GM19468 (cell line): ENCODE measurements at regions not wholly inside any gene's neighbourhood (a gene's known extent, or its start where the extent isn't known, plus 50 kb on each side); places are given as distances from the start of the nearest gene placed in this dataset.
"Not testable (repeated sequence)": the region's sequence is repeated elsewhere in the genome, so short reads cannot be mapped to it uniquely, and the experiment has no call there.

Source experiments
- ATAC-seq: cut with Tn5 transposase; IDR thresholded peaks from one replicate; pipeline ENCODE4 v1.9.1; 2021; ENCODE audit warnings: mild to moderate bottlenecking, moderate library complexity, moderate number of reproducible peaks; ENCODE audit not compliant: unreplicated experiment; ENCODE audit errors: extremely low read depth

- ATAC-seq: no peak
Observed at GRCh38 chr7:120169996-120170783, 102.8 kb upstream of the KCND2 start.

DNA sequence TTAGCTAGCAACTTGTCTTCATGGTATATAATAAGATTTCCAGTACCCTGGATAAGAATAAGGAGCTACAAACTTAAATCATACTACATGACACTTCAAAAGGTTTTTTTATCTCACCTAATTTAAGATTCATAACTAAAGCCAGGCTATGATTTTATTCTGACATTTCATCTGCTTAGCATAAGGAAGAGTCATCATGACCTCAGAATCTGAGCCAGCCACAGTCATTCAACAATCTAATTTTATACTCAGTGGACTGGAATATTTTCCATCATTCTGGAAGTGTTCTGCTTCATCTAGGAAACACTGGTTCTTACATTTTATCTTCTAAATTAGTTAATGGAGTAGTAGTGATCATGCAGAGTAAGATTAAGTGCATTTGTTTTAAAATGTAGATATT is 102.1 kb upstream of the KCND2 start:
- ATAC-seq: no peak

DNA sequence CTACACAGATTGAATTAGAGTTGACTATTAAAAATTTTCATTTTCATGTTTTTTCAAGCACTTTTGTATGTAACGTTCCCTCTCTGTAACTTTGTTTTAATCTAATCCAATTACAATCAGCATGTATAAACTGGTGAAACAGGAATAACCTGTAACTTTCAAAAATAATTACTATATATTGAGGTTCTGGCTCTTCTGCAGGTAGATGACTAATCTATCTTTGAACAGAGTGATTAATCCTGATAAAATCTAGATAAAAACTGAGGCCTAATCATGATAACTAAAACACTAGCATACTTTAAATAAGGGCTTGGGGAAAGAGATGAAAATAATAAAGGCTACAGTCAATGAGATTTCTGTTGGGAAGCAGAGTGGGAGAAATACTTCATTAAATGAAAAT is 101.6 kb upstream of the KCND2 start:
- no peak for ATAC-seq

- no peak for ATAC-seq
Observed at GRCh38 chr7:120180221-120180620, 92.8 kb upstream of the KCND2 start.

DNA sequence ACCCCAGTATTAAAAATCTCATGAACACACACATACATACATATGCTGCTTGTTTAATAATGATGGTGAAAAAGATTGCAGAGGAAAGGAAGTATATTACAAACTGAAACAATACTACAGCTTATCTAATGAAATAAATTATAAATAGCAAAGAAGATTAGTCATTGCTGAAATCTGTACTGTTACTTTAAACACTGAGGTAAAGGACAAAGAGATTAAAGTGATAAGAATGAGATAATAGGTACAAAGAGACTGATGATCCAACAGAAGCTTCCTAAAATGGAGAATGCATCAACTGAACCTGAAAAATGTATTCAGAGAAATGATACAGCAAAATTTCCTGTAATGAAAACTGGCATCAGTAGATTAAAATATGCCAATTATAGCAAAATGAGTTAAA is 91.5 kb upstream of the KCND2 start:
- ATAC-seq: no peak

- ATAC-seq: no peak
Observed at GRCh38 chr7:120184866-120185265, 88.1 kb upstream of the KCND2 start.

- ATAC-seq: no peak
Observed at GRCh38 chr7:120185940-120186682, 86.9 kb upstream of the KCND2 start.

- no peak for ATAC-seq
Observed at GRCh38 chr7:120186688-120187087, 86.3 kb upstream of the KCND2 start.

GRCh38 chr7:120189623-120190022 is 83.4 kb upstream of the KCND2 start:
- no peak for ATAC-seq

- ATAC-seq: no peak
Observed at GRCh38 chr7:120190109-120190508, 82.9 kb upstream of the KCND2 start.

DNA sequence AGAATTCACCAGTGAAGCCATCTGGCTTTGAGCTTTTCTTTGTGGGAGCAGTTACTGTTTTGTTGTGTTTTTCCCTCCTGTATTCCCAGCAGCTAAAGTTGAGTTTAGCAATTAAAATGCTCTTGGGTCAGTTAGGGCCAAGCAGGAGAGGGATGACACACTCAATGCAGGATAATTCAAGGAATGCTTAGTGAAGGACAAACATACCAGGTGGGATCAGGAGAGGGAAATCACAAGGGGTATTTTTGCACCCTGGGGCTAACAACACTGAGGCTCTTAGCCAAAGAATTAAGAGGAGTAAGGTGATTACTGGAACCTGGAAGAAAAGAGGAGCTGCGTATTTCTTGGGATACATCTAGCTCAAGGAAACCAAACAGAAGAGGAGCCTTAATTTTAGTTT is 82.4 kb upstream of the KCND2 start:
- no peak for ATAC-seq

DNA sequence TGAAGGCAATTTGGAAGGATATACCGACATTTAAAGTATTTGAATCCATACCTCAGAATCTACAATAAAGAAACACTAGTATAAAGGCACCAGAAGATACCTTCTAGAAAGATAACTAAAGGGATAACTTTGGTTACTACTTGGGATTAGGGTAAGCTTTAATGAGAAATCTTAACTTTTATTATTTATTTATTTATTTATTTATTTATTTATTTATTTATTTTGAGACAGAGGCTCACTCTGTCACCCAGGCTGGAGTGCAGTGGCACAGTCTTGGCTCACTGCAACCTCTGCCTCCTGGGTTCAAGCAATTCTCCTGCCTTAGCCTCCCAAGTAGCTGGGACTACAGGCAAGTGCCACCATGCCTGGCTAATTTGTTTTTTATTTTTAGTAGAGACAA is 81.6 kb upstream of the KCND2 start:
- not testable (repeated sequence) for ATAC-seq

DNA sequence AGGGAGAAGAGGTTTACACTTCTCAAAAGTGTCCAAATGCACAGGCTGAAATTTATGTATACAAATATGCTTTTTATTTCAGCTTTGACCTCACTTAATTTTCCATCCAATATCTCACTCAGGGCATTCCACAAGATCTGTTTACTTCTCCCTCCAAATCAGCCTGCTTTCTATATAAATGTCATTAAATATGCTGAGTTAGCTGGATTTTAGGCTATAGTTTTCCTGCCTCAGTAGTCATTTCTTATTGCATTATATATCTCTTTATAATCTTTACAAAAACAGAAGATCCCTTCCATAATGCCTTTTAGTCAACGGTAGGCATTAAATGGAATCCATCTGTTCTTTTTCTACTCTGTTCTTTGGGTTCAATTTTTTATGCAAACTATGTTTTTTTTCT is 71.7 kb upstream of the KCND2 start:
- ATAC-seq: no peak

GRCh38 chr7:120205101-120205500 is 67.9 kb upstream of the KCND2 start:
- ATAC-seq: no peak

DNA sequence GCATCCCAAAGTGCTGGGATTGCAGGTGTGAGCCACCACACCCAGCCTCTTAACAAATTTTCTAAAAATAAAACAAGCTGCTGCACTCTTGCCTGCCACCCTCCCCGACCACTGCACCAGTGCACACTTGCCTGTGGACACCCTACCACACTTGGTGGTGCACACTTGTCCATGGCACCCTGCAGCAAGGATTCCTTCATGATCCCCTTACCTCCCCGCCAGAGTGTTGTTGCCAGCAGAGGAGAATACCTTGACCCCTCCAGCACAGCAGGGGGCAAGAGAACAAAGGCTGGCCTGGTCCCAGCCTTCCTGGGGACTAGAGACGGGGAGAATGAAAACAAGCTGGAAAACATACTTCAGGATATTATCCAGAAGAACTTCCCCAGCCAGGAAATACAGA is 65.9 kb upstream of the KCND2 start:
- ATAC-seq: no peak

DNA sequence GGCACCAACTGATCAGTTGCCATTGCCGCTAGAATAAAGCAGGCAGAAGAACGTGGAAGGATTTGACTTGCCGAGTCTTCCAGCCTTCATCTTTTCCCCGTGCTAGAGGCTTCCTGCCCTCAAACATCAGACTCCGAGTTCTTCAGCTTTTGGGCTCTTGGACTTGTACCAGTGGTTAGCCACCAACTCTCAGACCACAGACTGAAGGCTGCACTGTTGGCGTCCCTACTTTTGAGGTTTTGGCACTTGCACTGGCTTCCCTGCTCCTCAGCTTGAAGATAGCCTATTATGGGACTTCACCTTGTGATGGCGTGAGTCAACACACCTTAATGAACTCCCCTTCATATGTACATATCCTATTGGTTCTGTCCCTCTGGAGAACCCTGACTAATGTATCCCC is 57.3 kb upstream of the KCND2 start:
- ATAC-seq: no peak

GRCh38 chr7:120216947-120217346 is 56.0 kb upstream of the KCND2 start:
- ATAC-seq: no peak

GRCh38 chr7:120218712-120219111 is 54.3 kb upstream of the KCND2 start:
- ATAC-seq: no peak

DNA sequence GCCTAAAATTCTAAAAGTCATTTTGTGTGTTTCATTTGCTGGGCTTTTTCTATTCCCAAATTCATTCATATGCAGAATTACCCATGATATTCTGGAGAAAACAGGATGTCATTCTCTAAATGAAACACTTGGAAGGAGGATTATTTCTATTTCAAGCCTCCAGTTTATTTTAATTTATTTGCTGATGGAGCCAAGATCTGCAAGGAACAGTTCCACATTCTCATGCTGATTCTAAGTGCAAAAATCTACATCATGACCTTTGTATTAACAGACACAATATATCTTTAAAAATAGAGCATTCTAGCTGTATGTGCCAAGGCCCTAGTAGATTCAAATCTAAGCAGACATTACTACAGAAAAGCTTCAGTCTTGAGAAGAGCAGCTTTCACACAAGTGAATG is 51.3 kb upstream of the KCND2 start:
- no peak for ATAC-seq
